ENCODE measurements at regions not wholly inside any gene's neighbourhood (a gene's known extent, or its start where the extent isn't known, plus 50 kb on each side); places are given as distances from the start of the nearest gene placed in this dataset.

- no peak for TF ChIP-seq POLR2A (IDR thresholded peaks at IDR 0.05; ENCODE audit: low read depth, low read length)
- no peak for TF ChIP-seq POLR2AphosphoS5 (IDR thresholded peaks at IDR 0.05; ENCODE audit: low read length)
- TF ChIP-seq TAF1 (IDR thresholded peaks at IDR 0.05; ENCODE audit: borderline replicate concordance, low read depth, low read length), result no peak
Observed at GRCh38 chr2:217735034-217735433, 267.8 kb downstream of the TNS1 start.

All from GM12878 (cell line).